BLaER1 (cell line): ENCODE measurements at regions not wholly inside any gene's neighbourhood (a gene's known extent, or its start where the extent isn't known, plus 50 kb on each side); places are given as distances from the start of the nearest gene placed in this dataset.

ENCODE experiments used
- H3K27ac ChIP-seq: shearing (Covaris generic); formaldehyde crosslinking; 2 replicates; pipeline ENCODE4 v1.8.1; 2022
- H3K27me3 ChIP-seq: shearing (Covaris generic); formaldehyde crosslinking; 2 replicates; pipeline ENCODE4 v1.8.1; 2022
- H3K36me3 ChIP-seq: shearing (Covaris generic); formaldehyde crosslinking; 2 replicates; pipeline ENCODE4 v1.8.1; 2022
- H3K4me1 ChIP-seq: shearing (Covaris generic); formaldehyde crosslinking; 2 replicates; pipeline ENCODE4 v1.8.1; 2022
- H3K4me2 ChIP-seq: shearing (Covaris generic); formaldehyde crosslinking; 2 replicates; pipeline ENCODE4 v1.8.1; 2022
- H3K4me3 ChIP-seq: shearing (Covaris generic); formaldehyde crosslinking; 2 replicates; pipeline ENCODE4 v1.8.1; 2022
- H3K9ac ChIP-seq: shearing (Covaris generic); formaldehyde crosslinking; 2 replicates; pipeline ENCODE4 v1.8.1; 2022
- H3K9me3 ChIP-seq: shearing (Covaris generic); formaldehyde crosslinking; 2 replicates; pipeline ENCODE4 v1.8.1; 2022
- H4K20me1 ChIP-seq: shearing (Covaris generic); formaldehyde crosslinking; 2 replicates; pipeline ENCODE4 v1.8.1; 2022
- Cebpa-rat ChIP-seq: shearing (Covaris generic); IDR thresholded peaks from 2 replicates; pipeline ENCODE4 v1.8.1; 2022

DNA sequence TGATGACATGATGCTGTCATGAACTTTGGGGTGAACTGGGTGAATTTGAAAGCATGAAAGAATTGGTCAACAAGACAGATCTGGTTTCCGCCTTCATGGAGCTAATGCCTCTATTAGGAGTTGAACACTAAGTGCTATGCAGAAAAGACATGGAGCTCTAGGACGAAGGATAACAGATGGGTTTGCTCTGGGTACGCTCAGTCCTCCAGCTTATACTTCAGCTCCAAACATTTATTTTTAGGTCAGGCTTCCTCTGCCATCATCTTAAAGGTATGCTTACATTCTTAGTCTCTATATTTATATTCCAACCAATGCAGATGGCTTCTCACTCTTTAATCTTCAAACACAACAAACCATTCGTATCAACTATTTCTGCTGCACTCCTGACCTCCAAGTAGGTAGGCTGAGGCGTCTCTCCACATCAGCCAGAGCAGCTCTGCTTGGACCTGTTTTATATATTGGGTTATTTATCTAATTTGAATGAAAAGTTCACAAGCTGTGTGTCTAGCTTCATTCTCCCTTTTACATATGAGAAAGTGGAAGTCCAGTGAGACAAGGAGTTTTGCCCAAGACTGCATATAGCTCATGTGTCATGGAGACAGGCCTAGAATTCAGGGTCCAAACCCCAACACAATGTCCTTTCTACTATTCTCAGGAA is 226.3 kb downstream of the SPTSSA start:
- Histone ChIP-seq H3K4me2 (no peak overlapping the region), H3K9ac (no peak overlapping the region), H3K27me3 (no peaks in the 10 kb centered on the region), H3K36me3 (no peaks in the 10 kb centered on the region), H3K9me3 (no peaks in the 10 kb centered on the region), H3K27ac (no peak overlapping the region), H4K20me1 (no peaks in the 10 kb centered on the region), H3K4me3 (no peak overlapping the region), H3K4me1 (no peaks in the 10 kb centered on the region)
- TF ChIP-seq Cebpa-rat = no peak

DNA sequence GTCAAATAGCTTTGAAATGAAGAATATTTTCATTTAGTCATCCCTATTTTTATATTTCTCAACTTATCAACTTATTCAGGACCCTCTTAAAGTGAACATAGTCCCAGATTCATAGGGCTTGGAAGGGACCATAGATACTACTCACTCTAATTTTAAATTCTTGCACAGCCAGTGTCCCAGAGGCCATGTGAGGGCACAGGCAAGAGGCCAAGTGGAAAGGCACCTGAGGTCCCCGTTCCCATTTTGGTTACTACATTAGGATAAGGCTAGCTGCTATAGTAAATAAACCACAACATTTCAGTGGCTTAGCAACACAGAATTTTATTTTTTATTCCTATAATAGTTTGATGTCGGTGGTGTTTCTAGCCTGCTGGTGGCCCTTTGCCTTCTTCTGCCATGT is 227.8 kb downstream of the SPTSSA start:
- no peaks in the 10 kb centered on the region for H4K20me1 ChIP-seq
- H3K4me3 ChIP-seq = no peak overlapping the region
- no peaks in the 10 kb centered on the region for H3K9me3 ChIP-seq
- H3K4me2 ChIP-seq = no peak overlapping the region
- H3K27me3 ChIP-seq = no peaks in the 10 kb centered on the region
- H3K27ac ChIP-seq = no peak overlapping the region
- H3K4me1 ChIP-seq = no peaks in the 10 kb centered on the region
- no peak for TF ChIP-seq Cebpa-rat
- H3K36me3 ChIP-seq = no peaks in the 10 kb centered on the region
- H3K9ac ChIP-seq = no peak overlapping the region

- no peaks in the 10 kb centered on the region for H3K4me1 ChIP-seq
- TF ChIP-seq Cebpa-rat = no peak
- H4K20me1 ChIP-seq = no peaks in the 10 kb centered on the region
- H3K4me2 ChIP-seq = no peak overlapping the region
- no peaks in the 10 kb centered on the region for H3K9me3 ChIP-seq
- no peaks in the 10 kb centered on the region for H3K27me3 ChIP-seq
- no peaks in the 10 kb centered on the region for H3K36me3 ChIP-seq
- H3K9ac ChIP-seq = no peak overlapping the region
- no peak overlapping the region for H3K27ac ChIP-seq
- H3K4me3 ChIP-seq = no peak overlapping the region
Measured at GRCh38 chr14:34233619-34234018, 228.4 kb downstream of the SPTSSA start.

- Histone ChIP-seq H3K9me3 (no peaks in the 10 kb centered on the region), H3K27ac (no peak overlapping the region), H3K4me2 (no peak overlapping the region), H4K20me1 (no peaks in the 10 kb centered on the region), H3K4me3 (no peak overlapping the region), H3K27me3 (no peaks in the 10 kb centered on the region), H3K36me3 (no peaks in the 10 kb centered on the region), H3K9ac (no peak overlapping the region), H3K4me1 (no peaks in the 10 kb centered on the region)
- TF ChIP-seq Cebpa-rat = no peak
Measured at GRCh38 chr14:34232790-34233189, 229.2 kb downstream of the SPTSSA start.

- H3K9ac ChIP-seq = no peak overlapping the region
- no peak for TF ChIP-seq Cebpa-rat
- H3K27ac ChIP-seq = no peak overlapping the region
- H3K4me2 ChIP-seq = no peak overlapping the region
- H3K4me1 ChIP-seq = no peaks in the 10 kb centered on the region
- no peaks in the 10 kb centered on the region for H3K27me3 ChIP-seq
- H3K36me3 ChIP-seq = no peaks in the 10 kb centered on the region
- H4K20me1 ChIP-seq = no peaks in the 10 kb centered on the region
- H3K9me3 ChIP-seq = no peaks in the 10 kb centered on the region
- H3K4me3 ChIP-seq = no peak overlapping the region
Measured at GRCh38 chr14:34231626-34232025, 230.4 kb downstream of the SPTSSA start.

DNA sequence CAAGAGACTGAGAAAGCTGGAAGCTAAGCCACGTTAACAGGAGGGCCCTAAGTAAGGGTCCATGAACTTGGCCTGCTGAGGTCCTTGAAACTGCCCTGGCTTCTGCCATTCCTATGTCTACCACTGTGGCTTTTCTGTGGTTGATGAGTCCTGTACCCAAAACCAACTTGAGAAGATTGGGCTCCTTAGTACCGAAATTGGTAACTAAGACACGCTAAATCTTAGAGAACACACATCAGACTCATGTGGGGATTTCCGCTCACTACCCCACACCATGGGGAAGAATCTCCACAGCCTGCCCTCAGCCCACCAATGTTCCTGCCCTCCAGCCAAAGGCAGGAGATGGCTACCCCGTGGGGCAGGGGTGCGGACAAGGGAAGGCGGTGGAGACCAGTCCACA is 232.9 kb downstream of the SPTSSA start:
- Histone ChIP-seq H3K27me3 (no peaks in the 10 kb centered on the region), H3K4me2 (no peak overlapping the region), H3K27ac (no peak overlapping the region), H3K9ac (no peak overlapping the region), H4K20me1 (no peaks in the 10 kb centered on the region), H3K9me3 (no peaks in the 10 kb centered on the region), H3K4me3 (no peak overlapping the region), H3K36me3 (no peaks in the 10 kb centered on the region), H3K4me1 (no peaks in the 10 kb centered on the region)
- TF ChIP-seq Cebpa-rat = no peak

GRCh38 chr14:34228650-34228976 is 233.4 kb downstream of the SPTSSA start:
- Histone ChIP-seq H3K9ac (no peak overlapping the region), H3K4me3 (no peak overlapping the region), H3K36me3 (no peaks in the 10 kb centered on the region), H3K4me1 (no peaks in the 10 kb centered on the region), H3K4me2 (no peak overlapping the region), H3K27me3 (no peaks in the 10 kb centered on the region), H3K27ac (no peak overlapping the region), H4K20me1 (no peaks in the 10 kb centered on the region), H3K9me3 (no peaks in the 10 kb centered on the region)
- TF ChIP-seq Cebpa-rat = no peak

DNA sequence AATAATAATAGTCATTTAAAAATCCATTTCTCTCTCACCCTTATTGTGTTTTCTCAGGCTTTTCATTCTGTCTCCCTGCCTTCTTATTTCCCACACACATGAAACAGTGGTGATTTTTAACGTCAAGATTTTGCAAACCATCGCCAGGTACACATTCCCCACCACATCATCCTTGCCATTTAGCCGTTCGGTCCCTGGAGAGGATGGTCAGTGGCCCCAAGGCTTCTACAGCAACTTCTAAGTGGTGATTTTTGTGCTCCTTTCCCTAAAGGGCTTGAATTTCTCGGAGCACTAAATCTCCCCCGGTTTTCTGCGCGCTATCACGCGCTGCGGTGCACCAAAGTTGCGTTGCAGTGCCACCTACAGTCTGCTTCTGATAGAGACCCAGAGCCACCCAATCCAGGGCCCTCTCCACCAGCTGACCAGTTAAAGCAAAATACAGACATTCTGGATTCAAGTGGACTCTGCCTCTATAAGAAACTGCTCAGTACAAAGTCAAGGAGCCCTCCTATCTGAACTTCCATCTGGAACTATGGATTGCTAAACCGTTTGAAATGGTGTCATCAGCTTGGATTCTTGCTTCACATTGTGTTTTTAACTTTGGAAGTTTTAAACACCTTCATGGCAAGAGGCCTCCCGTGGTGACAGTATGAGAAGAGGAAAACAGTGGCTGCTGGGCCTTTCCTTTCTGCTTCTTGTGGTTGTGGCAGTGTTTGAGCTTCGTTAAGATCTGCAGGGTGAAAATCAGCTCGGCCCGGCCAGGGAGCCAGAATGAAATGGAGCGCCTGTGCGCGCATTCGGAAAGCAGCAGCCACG is 234.0 kb downstream of the SPTSSA start:
- Histone ChIP-seq H3K9ac (no peak overlapping the region), H3K27ac (no peak overlapping the region), H3K36me3 (no peaks in the 10 kb centered on the region), H3K4me3 (no peak overlapping the region), H3K9me3 (no peaks in the 10 kb centered on the region), H3K4me2 (no peak overlapping the region), H4K20me1 (no peaks in the 10 kb centered on the region), H3K27me3 (no peaks in the 10 kb centered on the region), H3K4me1 (no peaks in the 10 kb centered on the region)
- TF ChIP-seq Cebpa-rat = no peak

DNA sequence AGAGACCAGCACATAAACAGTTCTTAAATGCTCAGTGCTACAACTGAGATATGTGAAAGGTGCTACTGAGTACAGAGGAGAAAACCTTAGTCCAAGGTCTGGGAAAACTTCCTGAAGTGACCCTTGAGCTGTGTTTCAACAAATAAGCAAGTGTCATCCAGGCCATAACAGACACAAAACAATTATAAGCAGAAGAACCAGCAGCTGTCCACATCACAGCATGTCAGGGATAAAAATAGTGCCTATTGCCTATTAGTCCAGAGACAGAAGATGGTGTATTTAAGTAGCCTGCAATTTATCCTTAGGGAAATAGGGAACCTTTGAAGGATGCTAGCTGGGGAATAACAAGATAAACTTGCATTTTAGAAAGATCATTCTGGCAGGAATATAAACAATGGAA is 237.8 kb downstream of the SPTSSA start:
- no peak overlapping the region for H3K4me3 ChIP-seq
- H3K36me3 ChIP-seq = no peaks in the 10 kb centered on the region
- no peaks in the 10 kb centered on the region for H3K9me3 ChIP-seq
- H3K27ac ChIP-seq = no peak overlapping the region
- no peaks in the 10 kb centered on the region for H3K4me1 ChIP-seq
- no peak overlapping the region for H3K9ac ChIP-seq
- TF ChIP-seq Cebpa-rat = no peak
- H3K27me3 ChIP-seq = no peaks in the 10 kb centered on the region
- H4K20me1 ChIP-seq = no peaks in the 10 kb centered on the region
- no peak overlapping the region for H3K4me2 ChIP-seq

DNA sequence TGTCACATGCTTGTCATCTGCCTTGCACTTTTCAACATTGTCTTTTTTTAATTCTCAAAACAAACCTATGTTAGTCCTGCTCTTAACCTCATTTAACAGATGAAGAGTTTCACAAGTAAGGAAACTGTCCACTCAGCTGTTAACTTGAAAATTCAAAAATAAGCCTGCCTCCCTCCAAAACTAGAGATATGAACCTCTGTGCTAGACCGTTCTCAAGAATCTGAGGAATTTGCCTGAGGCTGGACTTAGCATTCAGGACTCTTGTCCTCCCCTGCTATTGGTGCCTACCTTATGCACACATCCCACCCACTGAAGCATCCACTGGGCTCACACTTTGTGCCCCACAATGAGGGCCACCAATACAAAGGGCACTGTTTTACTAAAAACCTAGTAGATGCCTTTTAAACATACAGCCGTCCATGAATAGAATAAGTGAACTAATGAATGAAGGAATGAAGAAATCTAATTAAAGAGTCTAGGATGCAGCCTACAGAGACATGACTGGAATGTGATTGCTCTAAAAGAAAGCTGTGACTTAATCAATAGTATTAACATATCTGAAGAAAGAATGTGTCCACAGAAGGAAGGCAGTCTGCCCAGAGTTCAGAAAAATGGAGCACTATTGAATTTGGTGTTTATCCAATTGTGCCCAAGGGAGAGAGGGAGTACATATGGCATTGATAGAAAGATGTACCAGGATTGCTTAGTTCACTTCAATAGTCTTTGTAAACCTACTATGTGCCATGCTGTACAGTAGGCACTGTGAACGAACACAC is 238.5 kb downstream of the SPTSSA start:
- H3K4me3 ChIP-seq = no peak overlapping the region
- no peaks in the 10 kb centered on the region for H3K27me3 ChIP-seq
- H4K20me1 ChIP-seq = no peaks in the 10 kb centered on the region
- TF ChIP-seq Cebpa-rat = no peak
- no peaks in the 10 kb centered on the region for H3K4me1 ChIP-seq
- H3K27ac ChIP-seq = no peak overlapping the region
- no peak overlapping the region for H3K4me2 ChIP-seq
- no peaks in the 10 kb centered on the region for H3K36me3 ChIP-seq
- no peaks in the 10 kb centered on the region for H3K9me3 ChIP-seq
- no peak overlapping the region for H3K9ac ChIP-seq
